Endothelial cell of hepatic sinusoid (primary cell): ENCODE measurements at regions not wholly inside any gene's neighbourhood (a gene's known extent, or its start where the extent isn't known, plus 50 kb on each side); places are given as distances from the start of the nearest gene placed in this dataset.
"Not testable (repeated sequence)": the region's sequence is repeated elsewhere in the genome, so short reads cannot be mapped to it uniquely, and the experiment has no call there.

Experiments used
- in situ Hi-C: cut with HindIII; loops from 2 replicates; pipeline ENCODE4 v1.10.0; 2017; ENCODE audit warnings: low sequenced_read_pairs

GRCh38 chr11:15300341-15300740, 185.6 kb downstream of the INSC start:
- in situ Hi-C loops, result no loop called here

DNA sequence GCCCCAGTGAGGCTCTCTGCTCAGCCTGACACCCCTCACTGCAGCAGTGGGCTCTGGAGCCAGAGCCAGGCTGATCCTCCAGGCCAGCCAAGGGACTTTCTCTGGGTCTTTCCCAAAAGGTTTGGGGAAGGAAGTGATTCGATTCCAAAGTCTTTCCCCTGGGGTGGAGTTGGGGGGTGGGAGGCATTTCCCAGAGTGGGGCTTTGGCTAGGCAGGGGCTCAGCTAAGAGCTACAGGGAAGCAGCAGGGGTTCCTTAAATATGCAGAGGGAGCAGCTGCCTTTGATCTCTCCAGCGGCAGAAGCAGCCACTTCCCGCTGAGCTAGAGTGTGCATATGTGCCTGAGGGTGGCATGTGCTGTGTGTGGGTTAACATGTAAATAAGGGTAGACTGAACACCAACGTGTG, 192.9 kb downstream of the INSC start:
- in situ Hi-C loops, result no loop called here

GRCh38 chr11:15308840-15309239, 194.1 kb downstream of the INSC start:
- in situ Hi-C loops, result no loop called here

- in situ Hi-C loops, result no loop called here
Measured at GRCh38 chr11:15309296-15309695, 194.6 kb downstream of the INSC start.

- in situ Hi-C loops, result no loop called here
Measured at GRCh38 chr11:15313862-15314261, 199.1 kb downstream of the INSC start.

DNA sequence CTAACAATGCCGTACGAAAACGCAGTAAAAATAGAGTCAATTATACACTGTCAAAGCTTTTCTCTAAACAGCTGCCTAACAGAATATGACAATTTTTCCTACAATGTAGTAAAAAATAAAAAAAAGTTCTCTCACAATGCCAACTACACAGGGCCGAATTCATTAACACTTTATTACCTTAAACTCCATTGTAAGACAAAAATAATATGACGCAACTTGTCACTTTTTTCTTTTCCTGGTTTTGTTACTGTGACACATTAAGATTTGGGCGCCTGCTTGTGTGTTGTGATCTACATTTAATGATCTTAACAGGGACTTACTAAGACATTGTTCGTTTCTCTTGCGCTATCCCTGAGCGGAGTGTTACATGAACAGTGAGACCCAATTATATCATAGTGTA, 204.1 kb downstream of the INSC start:
- in situ Hi-C loops, result no loop called here

DNA sequence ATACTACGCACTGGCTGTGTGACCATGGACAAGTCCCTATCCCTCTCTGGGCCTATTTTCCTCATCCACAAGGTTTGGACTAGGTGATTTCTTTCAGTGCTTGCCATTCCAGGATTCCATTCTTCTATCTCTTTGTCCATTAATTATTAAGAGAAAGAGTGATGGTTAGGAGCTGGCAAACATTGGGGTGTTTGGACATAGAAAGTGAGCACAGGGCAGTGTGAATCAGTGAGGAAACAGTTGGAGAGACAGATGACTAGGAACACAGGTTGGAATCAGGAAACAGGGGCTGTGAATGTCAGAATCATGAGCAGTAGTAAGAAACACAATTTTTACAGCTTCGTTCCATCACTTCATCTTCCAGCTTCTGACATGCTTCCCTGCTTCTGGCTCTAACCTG, 211.8 kb downstream of the INSC start:
- in situ Hi-C loops, result no loop called here

DNA sequence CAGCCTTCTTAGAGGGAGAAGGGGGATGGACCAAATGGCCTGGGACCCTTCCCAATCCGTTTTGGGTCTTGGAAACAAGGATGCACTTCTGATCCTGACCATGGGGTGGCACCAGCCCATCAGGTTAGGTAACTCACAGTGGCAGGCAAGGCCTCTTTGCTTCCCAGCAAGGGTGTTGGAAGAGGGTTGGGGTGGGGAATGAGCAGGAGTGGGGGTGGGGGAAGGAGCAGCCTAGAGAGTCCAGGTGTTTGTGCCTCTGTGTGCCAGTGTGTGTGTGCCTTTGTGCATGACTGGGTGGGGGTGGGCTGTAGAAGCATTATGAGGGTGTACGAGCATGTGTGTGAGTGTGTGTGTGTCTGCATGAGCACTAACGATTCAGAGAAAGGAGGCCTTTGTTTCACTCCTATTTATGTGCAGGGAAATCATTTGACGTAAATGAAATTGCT, 213.1 kb downstream of the INSC start:
- in situ Hi-C loops, result no loop called here

GRCh38 chr11:15333407-15333806, 218.7 kb downstream of the INSC start:
- in situ Hi-C loops, result no loop called here

DNA sequence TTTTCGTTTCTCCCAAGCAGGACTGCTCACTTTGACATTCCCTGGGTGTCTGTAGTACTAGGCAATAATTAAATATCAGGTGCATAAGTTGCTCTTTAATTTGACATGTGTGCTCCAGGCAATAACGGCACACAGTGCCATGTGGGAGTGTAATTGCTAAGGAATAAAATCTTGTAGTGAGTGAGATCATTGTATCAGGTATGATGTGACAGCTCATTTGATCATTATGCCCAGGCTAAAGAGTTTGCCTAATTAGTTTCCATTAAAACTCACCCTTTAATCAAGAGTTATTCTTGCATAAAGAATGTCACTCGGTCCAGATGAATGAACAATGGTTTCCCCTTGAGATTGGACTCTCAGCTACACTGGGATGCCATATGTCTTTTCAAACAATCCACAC, 220.0 kb downstream of the INSC start:
- in situ Hi-C loops, result no loop called here

DNA sequence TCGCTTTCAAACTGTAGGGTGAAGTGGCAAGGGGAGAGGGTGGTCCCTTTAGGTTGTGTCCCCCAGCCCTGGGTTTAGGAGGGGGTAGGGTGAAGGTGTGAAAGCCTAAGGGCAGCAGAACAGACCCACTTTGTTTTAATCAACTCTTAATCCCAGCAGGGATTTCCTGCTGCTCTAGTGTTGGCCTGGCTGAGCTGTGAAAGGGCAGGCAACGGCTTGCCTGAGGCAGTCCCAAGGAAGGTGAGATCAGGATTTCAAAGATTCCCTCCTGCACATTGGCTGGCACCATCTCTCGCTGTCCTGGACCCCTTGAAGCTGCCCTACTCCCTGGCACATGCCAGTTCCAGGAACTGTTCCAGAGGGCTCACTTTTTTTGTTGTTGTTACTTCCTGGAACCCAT, 221.3 kb downstream of the INSC start:
- in situ Hi-C loops, result no loop called here

GRCh38 chr11:15339302-15339701, 224.6 kb downstream of the INSC start:
- in situ Hi-C loops, result no loop called here

GRCh38 chr11:15341587-15341986, 226.9 kb downstream of the INSC start:
- in situ Hi-C loops, result no loop called here

DNA sequence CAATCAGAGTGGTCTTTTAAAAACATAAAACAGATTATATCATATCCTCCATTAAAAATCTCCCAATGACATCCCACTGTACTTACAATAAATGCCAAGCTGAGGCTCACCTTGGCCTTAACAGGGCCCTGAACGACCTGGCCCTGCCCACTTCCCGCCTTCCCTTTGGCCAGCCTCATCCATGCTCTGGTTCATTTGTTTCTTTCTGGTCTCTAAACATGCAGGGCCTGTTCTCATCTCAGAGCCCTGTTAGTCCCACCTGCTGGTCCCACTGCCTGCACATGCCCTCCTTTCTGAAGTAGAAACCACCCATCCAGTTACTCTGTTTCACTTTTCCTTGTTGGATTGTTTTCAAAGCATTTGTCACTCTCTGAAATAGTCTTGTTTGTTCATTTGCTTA, 227.4 kb downstream of the INSC start:
- in situ Hi-C loops, result no loop called here

GRCh38 chr11:15346907-15347306, 232.2 kb downstream of the INSC start:
- in situ Hi-C loops, result no loop called here

DNA sequence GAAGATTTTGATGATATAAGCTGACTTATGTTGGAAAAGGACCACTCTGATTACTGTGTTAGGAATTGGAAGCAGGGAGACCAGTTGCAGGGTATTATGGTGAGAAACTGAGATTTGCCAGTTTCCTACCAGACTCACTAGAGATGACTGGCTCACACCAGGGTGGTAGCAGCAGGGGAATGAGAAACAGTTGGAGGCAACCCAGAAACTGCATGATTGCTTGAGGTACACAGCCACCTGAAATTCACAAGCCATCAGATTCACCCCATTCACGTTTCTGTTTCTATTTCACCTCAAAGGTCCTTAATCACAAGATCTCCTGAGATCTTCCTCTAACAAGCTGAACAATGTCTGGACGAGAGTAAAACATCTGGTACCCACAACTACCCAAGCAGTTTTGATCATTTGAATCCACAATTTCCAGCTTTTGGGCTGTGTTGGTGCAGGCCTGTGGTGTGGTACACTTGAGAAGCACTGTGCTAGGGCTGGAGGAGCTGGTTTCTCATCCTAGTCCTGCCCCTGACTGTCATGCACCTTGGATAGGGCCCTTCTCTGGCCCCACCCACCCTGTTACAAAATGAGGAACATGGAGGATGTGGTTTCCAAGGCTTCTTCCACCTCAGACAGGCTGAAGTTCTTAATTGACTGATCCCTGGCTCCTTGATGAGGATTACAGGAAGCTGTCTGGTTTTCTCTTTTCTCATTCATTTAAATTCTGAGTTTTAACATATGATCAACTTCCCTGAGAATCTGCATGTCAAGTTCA, 233.4 kb downstream of the INSC start:
- in situ Hi-C loops, result no loop called here

GRCh38 chr11:15349413-15349812, 234.7 kb downstream of the INSC start:
- in situ Hi-C loops, result no loop called here

DNA sequence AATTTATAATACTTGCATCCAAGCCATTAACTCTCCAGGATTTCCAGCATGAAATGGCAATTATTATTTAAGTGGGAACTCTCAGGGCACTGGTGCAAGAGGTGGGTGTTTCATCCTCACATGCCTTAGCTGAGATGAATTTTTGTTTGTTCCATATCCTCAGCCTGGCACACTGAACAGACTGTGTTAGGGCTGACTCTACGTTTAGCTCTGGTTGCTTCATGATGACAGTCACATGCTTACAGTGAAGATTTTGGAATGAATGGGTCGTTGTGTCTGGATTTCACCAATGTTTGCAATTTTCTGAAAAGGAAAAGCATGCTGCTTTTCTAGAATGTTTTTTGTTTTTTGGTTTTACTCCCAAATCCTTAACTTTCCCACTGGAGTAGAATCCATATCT, 246.6 kb downstream of the INSC start:
- in situ Hi-C loops, result no loop called here

GRCh38 chr11:15365286-15365685, 250.6 kb downstream of the INSC start:
- in situ Hi-C loops, result not testable (repeated sequence)

GRCh38 chr11:15367695-15368094, 253.0 kb downstream of the INSC start:
- in situ Hi-C loops, result no loop called here

DNA sequence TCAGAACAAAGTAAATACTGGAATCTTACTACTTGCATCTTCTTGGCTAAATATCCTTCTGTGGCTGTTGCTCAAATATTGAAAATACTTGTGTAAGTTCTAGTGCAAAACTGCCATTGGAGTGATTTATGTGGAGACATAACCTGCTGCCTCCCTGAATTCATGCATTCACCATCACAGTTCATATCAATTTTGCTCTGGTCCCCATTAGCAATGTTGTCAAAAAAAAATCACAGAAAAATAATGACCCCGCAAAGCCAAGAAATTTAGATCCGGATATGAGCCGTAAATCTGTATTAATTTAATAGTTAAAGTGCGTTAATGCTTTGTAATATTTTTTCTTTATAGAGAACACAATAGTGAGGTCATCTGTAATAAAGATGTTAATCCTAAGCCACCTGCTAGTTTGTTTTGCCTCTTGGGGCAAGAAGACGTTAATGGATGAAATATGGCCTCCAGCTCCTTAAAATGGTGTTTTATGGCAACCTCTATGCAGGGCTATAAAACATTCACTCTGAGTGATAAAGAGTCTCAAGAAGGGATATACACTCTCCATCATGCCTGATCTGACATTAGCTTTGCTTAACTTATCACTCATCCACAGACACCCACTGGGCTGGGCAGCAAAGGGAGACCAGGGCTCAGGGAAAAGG, 255.9 kb downstream of the INSC start:
- in situ Hi-C loops, result no loop called here

DNA sequence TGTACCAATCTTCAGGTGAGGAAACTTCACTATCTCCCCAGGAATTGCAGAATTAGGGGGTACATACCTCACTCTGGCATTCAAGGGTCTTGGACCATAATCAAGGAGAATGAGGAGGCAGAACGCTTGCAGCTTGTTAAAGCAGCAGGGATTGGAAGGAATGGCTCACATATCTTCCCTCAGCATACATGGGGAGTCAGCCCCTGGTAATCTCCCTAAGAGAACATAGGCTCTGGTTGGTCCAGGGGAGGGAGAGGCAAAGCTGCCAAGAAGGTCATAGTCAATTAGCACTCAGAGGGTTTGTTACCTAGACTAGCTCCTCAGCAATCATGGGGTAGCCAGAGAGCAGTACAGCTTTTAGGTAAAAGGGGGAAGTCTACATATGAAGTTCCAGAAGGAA, 256.8 kb downstream of the INSC start:
- in situ Hi-C loops, result no loop called here

GRCh38 chr11:15374418-15374817, 259.7 kb downstream of the INSC start:
- in situ Hi-C loops, result no loop called here
